Stimulated activated CD8-positive, alpha-beta memory T cell treated with anti-CD3 and anti-CD28 coated beads, Interleukin-15, amount 100 ng/mL, for 48 hours (primary cell): ENCODE measurements at regions not wholly inside any gene's neighbourhood (a gene's known extent, or its start where the extent isn't known, plus 50 kb on each side); places are given as distances from the start of the nearest gene placed in this dataset.
"Not testable (repeated sequence)": the region's sequence is repeated elsewhere in the genome, so short reads cannot be mapped to it uniquely, and the experiment has no call there.

ENCODE experiments used
- DNase-seq, 2 donors: peaks; one replicate each; pipeline ENCODE4 v3.0.0-alpha.2; 2020; ENCODE audit warnings: low read depth in 2 of 2

DNA sequence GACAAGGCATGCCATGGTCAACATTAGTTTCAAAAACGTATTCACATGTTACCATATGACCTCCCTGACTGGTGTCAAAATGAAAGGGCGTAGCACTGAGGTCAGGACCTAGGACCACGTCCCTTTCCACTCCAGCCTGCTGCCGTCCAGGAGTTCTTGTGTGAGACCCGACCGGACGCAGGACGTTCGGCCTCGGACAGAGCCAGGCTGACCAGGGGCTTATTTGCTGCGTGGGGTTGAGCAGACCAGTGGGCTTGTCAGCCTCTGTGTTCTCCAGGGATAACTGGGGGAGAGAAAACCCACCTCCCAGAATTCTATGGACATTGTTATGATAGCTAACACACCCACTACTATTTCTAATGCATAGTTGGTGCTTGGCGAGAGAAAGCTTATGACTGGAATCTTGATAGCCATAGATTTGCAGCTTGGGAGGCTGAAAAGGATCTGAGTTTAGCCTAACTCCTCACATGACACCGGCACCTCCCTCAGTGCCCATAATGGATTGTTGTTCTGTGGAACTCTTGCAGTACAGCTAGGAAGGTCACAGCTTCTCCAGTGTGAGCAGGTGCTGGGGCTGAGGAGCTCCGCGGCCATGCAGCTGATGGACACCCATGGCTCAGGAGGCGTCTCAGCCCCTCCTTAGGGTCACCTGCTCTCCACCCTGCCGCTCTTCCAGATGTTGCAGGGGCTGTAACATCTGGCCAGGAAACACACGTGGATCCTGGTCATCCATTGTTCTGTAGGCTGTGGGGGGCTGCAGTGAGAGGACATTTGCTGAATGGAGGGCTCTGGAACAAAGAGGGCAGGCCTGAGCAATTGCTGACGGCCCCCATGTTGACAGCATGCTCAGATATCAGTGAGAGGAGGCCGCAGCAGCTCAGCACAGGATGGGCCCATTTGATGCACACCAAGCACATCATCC, 368.4 kb downstream of the IRX2 start:
- no peak for DNase-seq

DNA sequence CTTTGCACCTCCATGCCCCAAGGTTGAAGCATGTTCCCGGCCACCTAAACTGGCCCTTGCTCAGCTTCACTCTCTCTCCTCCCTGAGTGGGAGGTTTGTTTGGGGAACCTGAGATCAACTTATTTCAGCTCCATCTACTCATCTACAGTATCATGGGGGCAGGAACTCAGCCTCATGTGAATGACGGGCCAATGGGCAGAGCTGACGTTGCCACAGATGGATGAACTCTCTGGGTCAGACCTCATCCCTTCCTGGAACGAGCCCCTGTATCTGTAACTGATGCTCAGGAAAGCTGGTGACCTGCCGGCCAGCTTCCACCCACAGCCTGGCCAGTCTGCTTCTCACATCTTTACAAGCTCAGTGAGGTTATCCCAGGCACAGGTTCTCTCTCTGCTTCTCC, 369.6 kb downstream of the IRX2 start:
- DNase-seq, result no peak

DNA sequence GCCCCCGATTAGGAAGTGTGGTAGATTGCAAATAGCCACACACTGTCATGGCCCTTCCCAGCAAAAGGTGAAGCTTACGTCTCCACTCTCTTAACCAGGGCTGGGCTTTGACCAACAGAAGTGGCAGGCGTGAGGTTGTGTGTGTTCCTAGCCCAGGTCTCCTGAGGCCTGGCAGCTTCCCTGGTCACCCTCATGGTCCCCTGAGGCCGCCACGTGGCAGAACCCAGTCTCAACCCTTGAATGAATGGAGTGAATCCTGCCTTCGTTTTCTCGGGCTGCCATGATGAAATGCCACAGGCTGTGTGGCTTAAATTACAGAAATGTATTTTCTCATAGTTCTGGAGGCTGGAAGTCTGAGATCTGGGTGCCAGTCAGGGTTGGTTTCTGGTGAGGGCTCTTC, 370.4 kb downstream of the IRX2 start:
- no peak for DNase-seq

DNA sequence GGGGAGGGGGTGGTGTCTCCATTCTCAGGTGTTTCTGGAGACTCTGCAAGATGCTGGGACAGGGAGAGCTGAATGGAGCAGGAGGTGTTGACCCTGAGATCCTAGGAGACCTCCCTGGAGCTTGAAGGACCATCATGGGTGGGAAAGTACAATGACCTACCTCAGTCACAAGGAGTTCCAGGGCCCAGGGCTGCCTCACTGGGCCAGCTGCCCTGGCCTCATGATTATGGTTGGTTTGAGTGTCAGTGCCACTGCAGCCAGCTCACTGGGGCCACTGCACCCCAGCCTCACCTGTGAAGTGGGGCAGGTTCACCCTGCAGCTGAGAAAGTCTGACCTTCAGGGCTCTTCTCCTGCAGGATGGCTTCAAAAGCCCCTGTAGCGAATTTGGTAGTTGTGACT, 372.5 kb downstream of the IRX2 start:
- no peak for DNase-seq

DNA sequence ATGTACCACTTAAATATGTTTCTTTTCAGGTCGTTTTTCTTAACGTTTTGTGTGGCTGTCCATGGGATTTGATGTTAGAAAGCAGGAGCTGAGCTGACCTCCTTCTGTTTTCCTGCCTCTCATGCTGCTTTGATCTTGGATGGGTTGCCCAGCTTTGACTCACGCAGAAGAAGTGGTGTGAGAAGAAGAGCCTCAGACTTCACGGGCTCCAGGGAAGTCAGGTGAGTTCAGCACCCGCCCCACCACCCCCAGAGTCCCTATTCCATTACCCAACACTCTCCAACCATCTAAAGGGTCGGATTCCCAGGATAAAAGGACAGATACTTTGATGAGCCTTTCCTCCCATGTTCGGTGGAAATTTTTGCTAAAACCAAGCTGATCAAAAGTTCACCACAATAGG, 373.4 kb downstream of the IRX2 start:
- DNase-seq, result no peak

DNA sequence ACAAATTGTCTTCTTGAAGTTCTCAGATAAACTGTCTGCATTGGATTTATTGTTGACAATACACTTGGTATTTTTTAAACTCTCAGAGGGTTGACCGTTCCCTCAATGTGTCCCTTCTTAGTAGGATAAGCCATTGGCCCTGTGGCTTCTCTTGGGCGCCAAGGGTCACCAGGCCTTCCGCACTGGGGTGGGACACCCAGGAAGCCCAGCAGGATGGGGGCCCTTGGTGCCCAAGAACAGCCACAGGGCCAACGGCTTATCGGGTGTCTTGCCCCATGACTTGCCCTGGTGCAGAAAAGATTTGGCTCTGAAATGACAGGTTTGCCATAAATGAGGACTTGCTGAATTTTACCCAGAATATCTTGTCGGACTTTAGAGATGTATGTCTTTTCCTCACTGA, 375.0 kb downstream of the IRX2 start:
- DNase-seq, result no peak

DNA sequence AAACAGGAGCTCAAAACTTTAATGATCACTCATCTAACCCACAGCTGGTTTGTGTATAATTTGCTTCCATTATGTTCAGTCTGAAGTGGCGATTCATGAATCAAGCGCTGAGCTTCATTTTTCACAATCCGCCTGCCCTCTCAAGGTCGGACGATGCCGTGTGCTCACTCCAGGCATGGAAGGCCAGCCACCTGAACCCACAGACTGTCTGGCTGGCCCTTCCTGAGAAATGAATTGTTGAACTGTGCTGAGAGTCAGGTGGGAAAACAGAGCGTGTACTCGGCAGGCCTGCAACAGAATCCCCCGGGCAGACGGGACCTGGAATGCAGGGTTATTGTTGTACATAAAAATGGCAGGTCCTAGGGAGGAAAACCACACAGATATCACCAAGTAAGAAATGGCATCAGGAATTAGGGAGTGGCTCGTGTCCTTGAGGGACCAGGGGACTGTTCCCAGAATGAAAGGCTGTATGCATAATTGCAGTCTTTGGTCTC, 375.7 kb downstream of the IRX2 start:
- DNase-seq, result no peak

DNA sequence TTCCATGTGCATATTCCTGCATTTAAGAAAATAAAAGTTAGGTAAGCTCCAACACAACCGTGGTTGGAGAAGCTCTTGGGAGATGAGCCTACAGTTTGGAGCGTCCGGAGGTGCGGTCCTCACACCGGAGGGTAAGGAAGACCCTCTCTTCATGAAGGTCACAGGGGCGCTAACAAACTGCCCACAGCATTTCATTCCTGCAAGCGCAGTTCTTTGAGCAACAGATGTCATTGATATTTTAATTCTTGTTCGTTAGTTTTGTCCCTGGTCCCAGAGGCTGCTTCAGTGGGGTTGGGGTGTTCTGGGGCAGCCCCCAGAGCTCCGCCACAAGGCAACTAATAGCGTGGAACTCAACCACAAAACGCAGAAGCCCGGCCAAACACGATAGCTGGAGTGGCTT, 376.2 kb downstream of the IRX2 start:
- DNase-seq, result no peak

DNA sequence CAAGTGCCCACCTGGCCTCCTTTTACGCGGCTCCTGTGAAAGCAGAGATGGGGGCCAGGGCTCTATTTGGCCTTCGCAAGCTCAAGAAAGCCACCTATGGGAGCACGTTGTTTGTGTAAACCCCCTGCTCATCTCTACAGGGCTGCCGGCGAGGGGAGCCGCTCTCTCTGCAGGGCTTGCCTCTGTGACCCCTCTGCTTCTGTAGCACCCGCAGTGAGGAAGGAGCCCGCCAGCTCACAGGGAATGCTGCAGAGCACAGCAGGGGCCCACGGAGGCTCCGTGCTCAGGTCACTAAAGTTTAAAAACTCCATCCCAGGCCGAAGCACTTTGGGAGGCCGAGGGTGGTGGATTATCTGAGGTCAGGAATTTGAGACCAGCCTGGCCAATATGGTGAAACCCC, 376.8 kb downstream of the IRX2 start:
- DNase-seq, result no peak

- DNase-seq, result no peak
Measured at GRCh38 chr5:2373631-2374030, 377.8 kb downstream of the IRX2 start.

DNA sequence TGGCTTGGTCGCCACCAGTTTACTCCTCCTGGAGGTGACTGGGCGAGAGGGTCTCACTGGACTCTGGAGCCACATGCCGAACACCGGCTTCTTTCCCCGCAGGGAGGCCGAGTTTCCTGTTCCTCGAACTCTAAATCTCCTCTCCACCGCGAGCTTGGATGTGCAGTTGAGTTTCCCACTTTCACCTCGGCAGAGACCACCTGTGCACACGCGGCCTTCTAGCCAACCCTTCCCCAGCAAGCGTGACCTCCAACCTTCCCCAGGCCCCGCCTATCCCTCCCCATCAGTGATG, 380.1 kb downstream of the IRX2 start:
- no peak for DNase-seq

- DNase-seq, result no peak
Measured at GRCh38 chr5:2370626-2371418, 380.7 kb downstream of the IRX2 start.

DNA sequence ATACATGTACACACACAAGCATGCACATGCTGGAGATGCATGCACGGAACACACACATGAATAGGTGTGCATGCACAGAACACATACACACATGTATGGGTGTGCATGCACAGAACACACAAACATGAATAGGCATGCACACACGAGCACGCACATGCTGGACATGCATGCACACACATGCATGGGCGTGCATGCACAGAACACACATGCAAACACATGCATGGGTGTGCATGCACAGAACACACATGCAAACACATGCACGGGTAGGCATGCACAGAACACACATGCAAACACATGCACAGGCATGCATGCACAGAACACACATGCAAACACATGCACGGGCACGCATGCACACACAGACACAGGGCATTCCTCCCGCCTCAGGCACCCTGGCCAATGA, 382.3 kb downstream of the IRX2 start:
- DNase-seq, result no peak

GRCh38 chr5:2366816-2367215, 384.7 kb downstream of the IRX2 start:
- DNase-seq, result no peak

- no peak for DNase-seq
Measured at GRCh38 chr5:2357309-2357708, 394.2 kb downstream of the IRX2 start.

GRCh38 chr5:2355859-2356258, 395.6 kb downstream of the IRX2 start:
- DNase-seq, result no peak

DNA sequence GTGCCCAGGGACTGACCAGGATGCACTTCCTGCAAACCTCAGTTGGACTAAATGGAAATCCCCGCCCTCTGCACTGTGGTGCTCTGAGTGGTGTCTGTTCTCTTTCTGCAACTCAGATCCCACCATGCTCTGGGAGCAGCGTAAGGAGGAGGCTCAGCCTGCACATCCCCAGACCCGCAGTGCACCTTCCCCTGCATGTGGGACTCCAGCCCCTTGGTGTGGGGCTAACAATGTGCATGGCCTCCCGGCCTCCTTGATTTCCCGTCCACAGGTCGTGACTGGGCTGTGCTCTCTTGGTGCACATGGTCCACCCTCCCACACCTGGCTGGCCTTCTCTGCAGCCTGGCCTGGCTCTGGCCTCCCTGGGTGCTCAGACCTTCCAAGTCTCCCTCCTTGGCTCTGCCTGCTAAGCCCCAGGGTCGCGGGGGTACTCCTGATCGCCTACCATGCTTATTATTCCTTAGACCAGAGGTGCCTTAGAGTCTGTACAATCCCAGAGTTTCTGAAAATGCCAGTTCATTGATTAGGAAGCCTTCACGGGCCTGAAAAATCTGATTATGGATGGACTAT, 397.5 kb downstream of the IRX2 start:
- DNase-seq, result no peak

GRCh38 chr5:2353211-2353610, 398.3 kb downstream of the IRX2 start:
- DNase-seq, result no peak

DNA sequence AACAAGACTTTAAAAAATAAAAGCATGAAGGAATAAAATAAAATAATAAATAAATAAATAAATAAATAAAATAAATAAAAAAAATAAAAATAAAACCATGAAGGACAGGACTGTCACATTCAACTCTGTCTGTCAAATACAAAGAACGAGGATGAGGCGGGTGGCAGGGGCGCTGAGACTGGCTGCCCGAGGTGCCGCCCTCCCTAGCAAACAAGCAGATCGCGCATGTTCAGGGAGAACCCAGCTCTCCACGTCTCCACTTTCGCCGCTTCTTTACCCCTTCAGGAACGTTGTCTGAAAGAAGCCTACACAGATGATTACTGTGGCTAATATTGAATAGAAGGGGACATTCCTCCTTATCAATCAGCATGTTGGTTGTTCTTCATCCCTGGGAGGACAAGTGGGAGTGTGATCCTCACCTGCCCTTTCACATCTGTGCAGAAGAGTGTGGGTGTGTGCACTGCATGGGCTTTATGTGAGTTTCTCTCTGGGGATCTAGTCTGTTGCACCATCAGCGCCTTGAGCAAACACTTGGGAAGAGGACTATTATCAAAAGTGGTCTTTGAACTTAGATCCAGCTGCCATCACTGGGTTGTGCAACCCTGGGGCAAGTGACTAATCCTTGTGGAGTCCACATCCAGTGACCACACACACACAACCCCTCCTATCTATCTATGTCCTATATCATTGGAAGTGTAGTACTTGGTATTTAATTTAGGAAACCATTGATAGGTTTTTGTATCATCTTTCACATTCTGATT, 399.2 kb downstream of the IRX2 start:
- no peak for DNase-seq

DNA sequence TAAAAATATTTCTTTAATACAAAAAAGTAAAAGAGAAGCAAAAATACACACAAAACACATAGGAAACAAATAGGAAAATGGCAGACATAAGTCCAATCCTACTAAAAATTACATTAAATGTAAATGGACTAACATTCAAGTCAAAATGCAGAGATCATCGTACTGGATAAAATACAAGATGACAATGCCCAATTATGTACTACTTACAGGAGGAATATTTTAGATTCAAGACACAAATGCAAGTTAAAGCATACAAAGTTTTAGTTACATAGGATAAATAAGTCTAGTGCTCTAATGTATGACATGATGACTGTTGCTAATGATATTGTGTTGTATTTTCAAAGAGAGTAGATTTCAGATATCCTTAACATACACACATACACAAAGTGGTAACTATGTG, 401.7 kb downstream of the IRX2 start:
- DNase-seq, result not testable (repeated sequence)

DNA sequence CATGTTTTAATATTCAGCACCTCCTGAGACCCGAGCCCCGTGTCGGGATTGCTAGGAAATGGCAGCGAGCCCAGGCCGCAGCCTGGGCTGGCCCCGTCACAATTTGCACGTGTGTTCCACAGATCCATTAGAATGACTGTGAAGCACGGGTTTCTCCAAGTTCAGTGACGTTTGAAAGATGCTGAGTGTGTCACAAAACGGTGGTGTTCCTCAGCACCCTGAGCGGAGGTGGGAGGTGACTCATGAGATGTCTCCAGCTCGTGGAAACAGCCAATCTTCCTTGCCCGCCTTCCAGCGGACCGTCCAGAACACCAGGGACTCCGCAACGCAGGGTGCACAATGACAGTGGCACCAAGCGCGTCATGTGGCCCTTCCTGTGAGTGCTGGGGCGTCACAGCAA, 412.8 kb downstream of the IRX2 start:
- no peak for DNase-seq
